ENCODE measurements at regions not wholly inside any gene's neighbourhood (a gene's known extent, or its start where the extent isn't known, plus 50 kb on each side); places are given as distances from the start of the nearest gene placed in this dataset.
A peak's percentile ranks its signal among the peaks of the same experiment; 100 is the strongest.

GRCh38 chr2:20513946-20514345 is 67.1 kb downstream of the RHOB start:
- FAIRE-seq (no peak), ATAC-seq (no peak), DNase-seq (ENCODE audit: low spot score) (no peak)
- no peaks in the 10 kb centered on the region for H3K27me3 ChIP-seq (ENCODE audit: control insufficient read depth in 1 of 2, insufficient read depth in 2 of 2, low read length in 2 of 2)
- H2AFZ ChIP-seq (ENCODE audit: low read length) = no peak overlapping the region
- no TSS peak for BruUV-seq (replicated peaks)
- H3K4me2 ChIP-seq (ENCODE audit: low read depth, low read length) = no peak overlapping the region
- H3K9me3 ChIP-seq (ENCODE audit: low read length) = no peaks in the 10 kb centered on the region
- CTCF ChIA-PET (ENCODE audit: low intra/inter-chr PET ratio, low total read pairs) = no interaction called here
- H3K79me2 ChIP-seq (ENCODE audit: insufficient read depth, low read length) = no peaks in the 10 kb centered on the region
- no peaks in the 10 kb centered on the region for H3K36me3 ChIP-seq (replicated peaks in 1 of 2; ENCODE audit: control insufficient read depth in 1 of 2, insufficient read depth in 2 of 2, low read length in 2 of 2)
- in situ Hi-C loops (cut with HindIII; ENCODE audit: extremely low pct_ligation_motif_present, low pct_unique_long_range_greater_than_20kb) (no loop called here), intact Hi-C loops (cut with micrococcal nuclease; ENCODE audit: unreplicated experiment) (no loop called here)
- no peak overlapping the region for H3K4me3 ChIP-seq (replicated peaks in 1 of 3; ENCODE audit: insufficient read depth in 1 of 3, low read depth in 2 of 3, low read length in 3 of 3)
- H3K9ac ChIP-seq (ENCODE audit: insufficient read depth, low read depth, low read length) = no peak overlapping the region
- no peaks in the 10 kb centered on the region for H4K20me1 ChIP-seq (ENCODE audit: insufficient read depth, low read length)
- 73% methylated on average over 6 of the region's 7 CpGs for WGBS (ENCODE audit: low lambda C conversion rate)
- POLR2A ChIA-PET = no interaction called here
- TF ChIP-seq FOXO1 (CRISPR knock-in tag; IDR thresholded peaks at IDR 0.05) (no peak), ARNT (IDR thresholded peaks at IDR 0.05) (no peak), CBX5 (CRISPR knock-in tag; IDR thresholded peaks at IDR 0.05; ENCODE audit: borderline replicate concordance) (no peak), REXO4 (CRISPR knock-in tag; IDR thresholded peaks at IDR 0.05; ENCODE audit: borderline replicate concordance) (no peak), U2AF2 (IDR thresholded peaks at IDR 0.05; ENCODE audit: low read depth, low read length) (no peak), ZNF292 (CRISPR knock-in tag; IDR thresholded peaks at IDR 0.05; ENCODE audit: borderline replicate concordance, low read depth) (no peak), SPEN (CRISPR knock-in tag; IDR thresholded peaks at IDR 0.05; ENCODE audit: low read depth) (no peak), PAWR (CRISPR knock-in tag; IDR thresholded peaks at IDR 0.05; ENCODE audit: borderline replicate concordance) (no peak), RELA (CRISPR knock-in tag; IDR thresholded peaks at IDR 0.05) (no peak), ZNF687 (CRISPR knock-in tag; IDR thresholded peaks at IDR 0.05) (peak; percentile 29)
- TF ChIP-seq, protein P1, sequence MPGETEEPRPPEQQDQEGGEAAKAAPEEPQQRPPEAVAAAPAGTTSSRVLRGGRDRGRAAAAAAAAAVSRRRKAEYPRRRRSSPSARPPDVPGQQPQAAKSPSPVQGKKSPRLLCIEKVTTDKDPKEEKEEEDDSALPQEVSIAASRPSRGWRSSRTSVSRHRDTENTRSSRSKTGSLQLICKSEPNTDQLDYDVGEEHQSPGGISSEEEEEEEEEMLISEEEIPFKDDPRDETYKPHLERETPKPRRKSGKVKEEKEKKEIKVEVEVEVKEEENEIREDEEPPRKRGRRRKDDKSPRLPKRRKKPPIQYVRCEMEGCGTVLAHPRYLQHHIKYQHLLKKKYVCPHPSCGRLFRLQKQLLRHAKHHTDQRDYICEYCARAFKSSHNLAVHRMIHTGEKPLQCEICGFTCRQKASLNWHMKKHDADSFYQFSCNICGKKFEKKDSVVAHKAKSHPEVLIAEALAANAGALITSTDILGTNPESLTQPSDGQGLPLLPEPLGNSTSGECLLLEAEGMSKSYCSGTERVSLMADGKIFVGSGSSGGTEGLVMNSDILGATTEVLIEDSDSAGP (CRISPR knock-in tag; IDR thresholded peaks at IDR 0.05; ENCODE audit: borderline replicate concordance) = 0 out of 2 replicates have a peak, but pooled peaks have one; percentile 31
- no peak overlapping the region for H3K27ac ChIP-seq (ENCODE audit: extremely low read length, insufficient read depth, low read length)
- peaks cover 59% of the 10 kb centered on the region for H3K4me1 ChIP-seq (ENCODE audit: insufficient read depth, low read length)

All from HepG2 (cell line).